A549 (cell line): ENCODE measurements at regions not wholly inside any gene's neighbourhood (a gene's known extent, or its start where the extent isn't known, plus 50 kb on each side); places are given as distances from the start of the nearest gene placed in this dataset.

ENCODE experiments used
- ATAC-seq, 2 experiments: fragments of 200-7000 bp in 1 of 2; fragments of >200 bp in 1 of 2; cut with Nextera tagmentation in 1 of 2; cut with Tn5 transposase in 1 of 2; 3 replicates each; pipeline versions ENCODE4 v1.8.0 to v1.9.1; 2018 to 2020; ENCODE audit warnings: mild to moderate bottlenecking in 1 of 2, moderate library complexity in 1 of 2
- CTCF ChIA-PET: fragments of 300-600 bp; sonication (Branson Sonifier 250); formaldehyde crosslinking; extraction: SDS; loops from one replicate; lab custom pipeline; 2021; ENCODE audit warnings: antibody characterized with exemption, inconsistent platforms; lab: Yijun Ruan, JAX
- POLR2A ChIA-PET: fragments of 350-600 bp; formaldehyde crosslinking; extraction: SDS; loops from one replicate; lab custom pipeline; 2021; ENCODE audit warnings: antibody characterized with exemption, inconsistent platforms; lab: Yijun Ruan, JAX
- DNase-seq, 2 experiments: peaks; one replicate each; pipeline versions ENCODE4 v3.0.0 to v3.0.0-alpha.2; 2011 to 2016; ENCODE audit warnings: low read depth in 1 of 2, low spot score in 1 of 2
- FAIRE-seq: peaks from 2 replicates; lab custom pipeline; 2011; peaks lifted over from hg19 to GRCh38; lab: Jason Lieb, UNC
- H3K27ac ChIP-seq, 2 experiments: fragments of >200 bp; sonication (Bioruptor Twin); formaldehyde crosslinking; 3 replicates each; pipeline ENCODE4 v1.5.1; 2016 to 2017
- H3K4me1 ChIP-seq: fragments of >200 bp; sonication (Bioruptor Twin); formaldehyde crosslinking; 3 replicates; pipeline ENCODE4 v1.6.1; 2016
- H3K4me2 ChIP-seq: fragments of >200 bp; sonication (Bioruptor Twin); formaldehyde crosslinking; 3 replicates; pipeline ENCODE4 v1.6.1; 2016
- H3K4me3 ChIP-seq: fragments of >200 bp; sonication (Bioruptor Twin); formaldehyde crosslinking; 3 replicates; pipeline ENCODE4 v1.5.1; 2016
- H3K9me3 ChIP-seq: fragments of >200 bp; sonication (Bioruptor Twin); formaldehyde crosslinking; 3 replicates; pipeline ENCODE4 v1.6.1; 2016
- ATOH8 ChIP-seq: fragments of 250-450 bp; sonication (Bioruptor Pico); IDR thresholded peaks from 2 replicates; pipeline ENCODE4 v1.5.0; 2020; ENCODE audit warnings: low read depth, mild to moderate bottlenecking, moderate library complexity
- CEBPB ChIP-seq, 2 experiments: fragments of >200 bp in 1 of 2; sonication (Bioruptor Twin) in 1 of 2; formaldehyde crosslinking in 1 of 2; IDR thresholded peaks; 2 replicates each; pipeline ENCODE4 v1.6.1; 2012 to 2016
- CHD4 ChIP-seq: fragments of 200-600 bp; sonication (generic); IDR thresholded peaks from 2 replicates; pipeline ENCODE4 v1.6.1; 2016; ENCODE audit warnings: antibody characterized with exemption, mild to moderate bottlenecking, borderline replicate concordance
- CTCF ChIP-seq: fragments of >200 bp; sonication (Bioruptor Twin); formaldehyde crosslinking; IDR thresholded peaks from 3 replicates; pipeline ENCODE4 v1.5.1; 2016
- EHMT2 ChIP-seq: fragments of 200-600 bp; sonication (generic); IDR thresholded peaks from 2 replicates; pipeline ENCODE4 v1.6.1; 2016; ENCODE audit warnings: antibody characterized with exemption, low read depth, mild to moderate bottlenecking, moderate library complexity
- EP300 ChIP-seq, 2 experiments: fragments of >200 bp; sonication (Bioruptor Twin); formaldehyde crosslinking; IDR thresholded peaks; 2 replicates in 1 of 2; 3 replicates in 1 of 2; pipeline ENCODE4 v1.6.1; 2016 to 2017
- FOSL2 ChIP-seq, 2 experiments: fragments of 450-650 bp in 1 of 2; fragments of >200 bp in 1 of 2; sonication (Bioruptor Twin) in 1 of 2; formaldehyde crosslinking; IDR thresholded peaks; 2 replicates each; pipeline versions ENCODE4 v1.5.0 to v1.6.1; 2016 to 2020; ENCODE audit warnings: mild to moderate bottlenecking in 1 of 2, moderate library complexity in 1 of 2
- FOXS1 ChIP-seq: fragments of 250-450 bp; sonication (Bioruptor Pico); IDR thresholded peaks from 2 replicates; pipeline ENCODE4 v1.5.0; 2020; ENCODE audit warnings: mild to moderate bottlenecking, moderate library complexity
- GATA3 ChIP-seq: IDR thresholded peaks from 2 replicates; pipeline ENCODE4 v1.6.1; 2012; ENCODE audit warnings: borderline replicate concordance
- HES2 ChIP-seq: fragments of >200 bp; sonication (Bioruptor Twin); formaldehyde crosslinking; IDR thresholded peaks from 2 replicates; pipeline ENCODE4 v1.6.1; 2016
- HEYL ChIP-seq: fragments of 250-450 bp; sonication (Bioruptor Pico); IDR thresholded peaks from 2 replicates; pipeline ENCODE4 v1.8.0; 2021; ENCODE audit warnings: mild to moderate bottlenecking, moderate library complexity
- HOXA7 ChIP-seq: fragments of 250-450 bp; sonication (Bioruptor Pico); IDR thresholded peaks from 2 replicates; pipeline ENCODE4 v1.5.0; 2020; ENCODE audit warnings: mild to moderate bottlenecking, moderate library complexity
- HOXB13 ChIP-seq: fragments of 250-450 bp; sonication (Bioruptor Pico); IDR thresholded peaks from 2 replicates; pipeline ENCODE4 v1.5.0; 2020; ENCODE audit warnings: low read depth, mild to moderate bottlenecking, moderate library complexity
- HOXB5 ChIP-seq: fragments of 250-450 bp; sonication (Bioruptor Pico); IDR thresholded peaks from 2 replicates; pipeline ENCODE4 v1.5.0; 2020; ENCODE audit warnings: mild to moderate bottlenecking, moderate library complexity
- JUN ChIP-seq, 2 experiments: fragments of >200 bp; sonication (Bioruptor Twin); formaldehyde crosslinking; IDR thresholded peaks; 2 replicates in 1 of 2; 3 replicates in 1 of 2; pipeline ENCODE4 v1.6.1; 2016 to 2017
- MAFK ChIP-seq: fragments of 450-650 bp; IDR thresholded peaks from 2 replicates; pipeline ENCODE4 v1.6.1; 2014; ENCODE audit not compliant: partially characterized antibody
- MAZ ChIP-seq: fragments of 150-350 bp; IDR thresholded peaks from 2 replicates; pipeline ENCODE4 v1.6.1; 2014; ENCODE audit warnings: antibody characterized with exemption, low read depth, low read length, borderline replicate concordance
- NPAS2 ChIP-seq: fragments of 250-450 bp; sonication (Bioruptor Pico); IDR thresholded peaks from 2 replicates; pipeline ENCODE4 v1.8.0; 2022; ENCODE audit warnings: mild to moderate bottlenecking, moderate library complexity, borderline replicate concordance
- POLR2A ChIP-seq: IDR thresholded peaks from 2 replicates; pipeline ENCODE4 v1.6.1; 2012; ENCODE audit warnings: mild to moderate bottlenecking, low read length
- RARB ChIP-seq: fragments of 250-450 bp; sonication (Bioruptor Pico); IDR thresholded peaks from 2 replicates; pipeline ENCODE4 v1.8.0; 2021; ENCODE audit warnings: mild to moderate bottlenecking, moderate library complexity
- REST ChIP-seq: fragments of 200-600 bp; sonication (generic); IDR thresholded peaks from 2 replicates; pipeline ENCODE4 v1.6.1; 2016; ENCODE audit warnings: antibody characterized with exemption, mild to moderate bottlenecking, moderate library complexity
- RFX5 ChIP-seq: fragments of 450-650 bp; IDR thresholded peaks from 2 replicates; pipeline ENCODE4 v1.7.1; 2014; ENCODE audit warnings: antibody characterized with exemption, mild to moderate bottlenecking, moderate library complexity
- SREBF2 ChIP-seq: fragments of 450-650 bp; IDR thresholded peaks from 2 replicates; pipeline ENCODE4 v1.6.1; 2014; ENCODE audit warnings: mild to moderate bottlenecking, moderate library complexity
- TFCP2L1 ChIP-seq: fragments of 250-450 bp; sonication (Bioruptor Pico); IDR thresholded peaks from 2 replicates; pipeline ENCODE4 v1.5.0; 2021; ENCODE audit warnings: mild to moderate bottlenecking
- USF2 ChIP-seq: fragments of 450-650 bp; IDR thresholded peaks from 2 replicates; pipeline ENCODE4 v1.6.1; 2014; ENCODE audit warnings: antibody characterized with exemption
- ZC3H11A ChIP-seq: fragments of 450-650 bp; IDR thresholded peaks from 2 replicates; pipeline ENCODE4 v1.6.1; 2014; ENCODE audit warnings: antibody characterized with exemption, mild to moderate bottlenecking
- ZFP36 ChIP-seq: fragments of 450-650 bp; IDR thresholded peaks from 2 replicates; pipeline ENCODE4 v1.6.1; 2014; ENCODE audit warnings: borderline replicate concordance; ENCODE audit not compliant: partially characterized antibody
- ZNF302 ChIP-seq: fragments of 250-450 bp; sonication (Bioruptor Pico); IDR thresholded peaks from 2 replicates; pipeline ENCODE4 v1.9.0; 2021; ENCODE audit warnings: inconsistent platforms, mild to moderate bottlenecking, moderate library complexity
- ZSCAN20 ChIP-seq: fragments of 250-450 bp; sonication (Bioruptor Pico); IDR thresholded peaks from 2 replicates; pipeline ENCODE4 v1.8.0; 2022; ENCODE audit warnings: mild to moderate bottlenecking, moderate library complexity
- WGBS: methylation state at CpG from one replicate; pipeline ENCODE4 v1.1.6; 2017; ENCODE audit errors: missing lambda C conversion rate; 5-methylcytosine and 5-hydroxymethylcytosine counted together

GRCh38 chr1:81467383-81467782 is 333.4 kb upstream of the ADGRL2 start:
- ChIA-PET CTCF (no interaction called here), POLR2A (no interaction called here)
- Histone ChIP-seq H3K4me2 (no peak overlapping the region), H3K9me3 (no peaks in the 10 kb centered on the region), H3K27ac (no peak overlapping the region), H3K4me1 (no peaks in the 10 kb centered on the region), H3K4me3 (no peak overlapping the region)
- 51% methylated on average over 4 of the region's 4 CpGs for WGBS
- no peak for FAIRE-seq
- no peak for DNase-seq
- no peak for ATAC-seq
- TF ChIP-seq RARB (CRISPR knock-in tag) (no peak), EP300 (IDR thresholded peaks at IDR 0.05) (no peak), FOSL2 (IDR thresholded peaks at IDR 0.05) (no peak), FOSL2 (CRISPR knock-in tag; IDR thresholded peaks at IDR 0.05) (no peak), GATA3 (no peak), ATOH8 (CRISPR knock-in tag) (no peak), CTCF (no peak), ZC3H11A (no peak), USF2 (no peak), TFCP2L1 (CRISPR knock-in tag) (no peak), JUN (IDR thresholded peaks at IDR 0.05) (no peak), ZFP36 (no peak), CEBPB (IDR thresholded peaks at IDR 0.05) (no peak), CHD4 (no peak), SREBF2 (no peak), HES2 (no peak), HOXB13 (CRISPR knock-in tag) (no peak)

GRCh38 chr1:81466961-81467360 is 333.8 kb upstream of the ADGRL2 start:
- no peak for TF ChIP-seq POLR2A
- no peak for TF ChIP-seq RARB (CRISPR knock-in tag)
- TF ChIP-seq JUN (IDR thresholded peaks at IDR 0.05): no peak
- no peak for TF ChIP-seq FOXS1
- no peak for TF ChIP-seq HEYL (CRISPR knock-in tag)
- TF ChIP-seq HOXA7 (CRISPR knock-in tag): no peak
- no peak for TF ChIP-seq HOXB13 (CRISPR knock-in tag)
- no peak for TF ChIP-seq EHMT2
- TF ChIP-seq MAFK: no peak
- no peak for TF ChIP-seq CTCF
- no peak for TF ChIP-seq NPAS2 (CRISPR knock-in tag)
- no peak for TF ChIP-seq ZNF302 (CRISPR knock-in tag)
- no peak for TF ChIP-seq ZSCAN20 (CRISPR knock-in tag)
- no peak for TF ChIP-seq MAZ
- TF ChIP-seq HOXB5 (CRISPR knock-in tag): no peak
- no peak for TF ChIP-seq RFX5
- no peak for TF ChIP-seq REST
- DNase-seq (no peak), ATAC-seq (no peak), FAIRE-seq (no peak)
- H3K4me1 ChIP-seq: no peaks in the 10 kb centered on the region
- H3K27ac ChIP-seq: no peak overlapping the region
- no peaks in the 10 kb centered on the region for H3K9me3 ChIP-seq
- no peak overlapping the region for H3K4me2 ChIP-seq
- H3K4me3 ChIP-seq: no peak overlapping the region
- WGBS: 25% methylated on average over 4 of the region's 4 CpGs
- CTCF ChIA-PET: no interaction called here
- POLR2A ChIA-PET: no interaction called here
